ENCODE measurements at regions not wholly inside any gene's neighbourhood (a gene's known extent, or its start where the extent isn't known, plus 50 kb on each side); places are given as distances from the start of the nearest gene placed in this dataset.

DNA sequence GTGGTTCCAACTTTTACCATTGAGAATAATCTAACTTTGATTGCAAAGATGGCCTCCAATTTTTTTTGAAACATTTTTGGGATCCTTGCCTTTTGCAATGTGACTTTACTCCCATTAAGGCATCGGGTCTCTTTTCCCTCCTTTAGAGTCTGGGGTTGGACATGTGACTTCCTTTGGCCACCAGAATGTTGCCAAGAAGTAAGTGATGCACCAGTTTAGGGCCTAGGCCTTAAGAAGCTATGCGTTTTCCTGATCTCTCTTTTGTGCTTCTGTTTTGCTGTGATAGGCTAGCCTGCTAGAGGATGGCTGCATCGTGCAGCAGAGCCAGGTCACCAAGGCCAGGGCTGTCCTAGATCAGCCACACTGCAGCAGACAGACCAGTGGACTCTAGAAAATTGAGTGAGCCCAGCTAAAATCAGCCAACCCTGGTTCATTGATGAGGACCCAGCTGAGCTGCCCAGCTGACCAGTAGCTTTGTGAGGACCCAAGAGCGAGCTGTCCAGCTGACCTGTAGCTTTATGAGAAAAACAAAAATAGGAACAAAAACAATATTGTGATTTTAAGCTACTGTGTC, 594.0 kb upstream of the JAG1 start:
- H3K9me2 ChIP-seq (replicated peaks; ENCODE audit: insufficient read depth, low read length): no peaks in the 10 kb centered on the region
- no peak overlapping the region for H2AFZ ChIP-seq (ENCODE audit: low read length)
- no peak overlapping the region for H3K27ac ChIP-seq (ENCODE audit: low read length)
- H3K27me3 ChIP-seq (replicated peaks; ENCODE audit: insufficient read depth, low read length): no peaks in the 10 kb centered on the region
- TF ChIP-seq, protein P1, sequence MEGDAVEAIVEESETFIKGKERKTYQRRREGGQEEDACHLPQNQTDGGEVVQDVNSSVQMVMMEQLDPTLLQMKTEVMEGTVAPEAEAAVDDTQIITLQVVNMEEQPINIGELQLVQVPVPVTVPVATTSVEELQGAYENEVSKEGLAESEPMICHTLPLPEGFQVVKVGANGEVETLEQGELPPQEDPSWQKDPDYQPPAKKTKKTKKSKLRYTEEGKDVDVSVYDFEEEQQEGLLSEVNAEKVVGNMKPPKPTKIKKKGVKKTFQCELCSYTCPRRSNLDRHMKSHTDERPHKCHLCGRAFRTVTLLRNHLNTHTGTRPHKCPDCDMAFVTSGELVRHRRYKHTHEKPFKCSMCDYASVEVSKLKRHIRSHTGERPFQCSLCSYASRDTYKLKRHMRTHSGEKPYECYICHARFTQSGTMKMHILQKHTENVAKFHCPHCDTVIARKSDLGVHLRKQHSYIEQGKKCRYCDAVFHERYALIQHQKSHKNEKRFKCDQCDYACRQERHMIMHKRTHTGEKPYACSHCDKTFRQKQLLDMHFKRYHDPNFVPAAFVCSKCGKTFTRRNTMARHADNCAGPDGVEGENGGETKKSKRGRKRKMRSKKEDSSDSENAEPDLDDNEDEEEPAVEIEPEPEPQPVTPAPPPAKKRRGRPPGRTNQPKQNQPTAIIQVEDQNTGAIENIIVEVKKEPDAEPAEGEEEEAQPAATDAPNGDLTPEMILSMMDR (IDR thresholded peaks at IDR 0.05; ENCODE audit: low read length): no peak
- TF ChIP-seq EZH2 (optimal IDR thresholded peaks at IDR 0.05; ENCODE audit: low read depth, low read length) (no peak), EZH2phosphoT487 (IDR thresholded peaks at IDR 0.05; ENCODE audit: low read length) (no peak)
- no peak overlapping the region for H3K4me2 ChIP-seq (ENCODE audit: low read depth, low read length)
- H3K9me3 ChIP-seq (replicated peaks; ENCODE audit: insufficient read depth, low read length): no peaks in the 10 kb centered on the region
- H3F3A ChIP-seq (ENCODE audit: insufficient read depth, low read length): no peaks in the 10 kb centered on the region
- no peaks in the 10 kb centered on the region for H3K79me2 ChIP-seq (ENCODE audit: low read length)
- DNase-seq: no peak
- H3K9ac ChIP-seq (ENCODE audit: low read length): no peak overlapping the region
- H4K20me1 ChIP-seq (ENCODE audit: insufficient read depth, low read length): no peaks in the 10 kb centered on the region
- H3K4me1 ChIP-seq (ENCODE audit: low read length): no peaks in the 10 kb centered on the region
- no peak overlapping the region for H3K4me3 ChIP-seq (ENCODE audit: low read length)
- no peaks in the 10 kb centered on the region for H3K36me3 ChIP-seq (replicated peaks; ENCODE audit: insufficient read depth, low read length)

DNA sequence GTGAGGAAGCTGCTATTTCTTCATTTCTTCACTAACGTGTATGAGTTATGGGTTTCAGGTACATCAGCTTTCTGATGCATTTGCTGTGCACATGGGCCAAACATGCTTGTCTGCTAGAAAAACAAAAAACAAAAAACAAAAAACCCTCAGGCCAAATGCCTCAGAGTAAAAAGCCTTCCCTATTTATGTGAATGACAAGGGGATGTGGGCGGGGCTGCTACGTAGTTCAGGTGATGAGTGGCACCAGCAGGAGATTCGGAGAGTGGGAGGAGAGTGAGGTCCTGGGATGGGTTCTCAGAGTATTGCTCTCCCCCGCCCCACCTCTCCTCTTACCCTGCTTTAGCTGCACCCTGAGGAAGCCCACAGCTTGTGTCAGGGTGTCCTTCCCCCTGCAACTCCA, 596.8 kb upstream of the JAG1 start:
- H2AFZ ChIP-seq (ENCODE audit: low read length): no peak overlapping the region

DNA sequence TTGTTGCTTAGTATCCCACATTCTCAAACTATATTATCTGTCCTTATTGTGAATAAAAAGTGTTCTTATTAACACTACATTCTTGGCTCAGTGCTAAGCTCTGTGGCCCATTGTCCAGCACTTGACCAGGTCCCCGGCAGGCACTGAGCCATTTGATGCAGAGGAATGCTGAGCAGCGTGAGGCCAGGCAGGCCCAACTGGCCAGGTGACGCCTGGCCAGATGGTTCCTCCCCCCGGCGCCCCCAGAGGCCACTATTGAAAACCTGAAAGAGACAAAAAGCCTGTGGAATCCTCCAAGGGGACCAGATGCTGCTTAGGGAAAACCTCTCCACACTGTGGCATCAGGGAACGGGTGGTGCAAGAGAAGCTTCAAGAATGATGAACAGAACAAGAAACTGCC, 597.5 kb upstream of the JAG1 start:
- Histone ChIP-seq H3K9me2 (replicated peaks; ENCODE audit: insufficient read depth, low read length) (no peaks in the 10 kb centered on the region), H3K79me2 (ENCODE audit: low read length) (no peaks in the 10 kb centered on the region), H3K4me3 (ENCODE audit: low read length) (no peak overlapping the region), H3K4me1 (ENCODE audit: low read length) (no peaks in the 10 kb centered on the region), H3K9me3 (replicated peaks; ENCODE audit: insufficient read depth, low read length) (no peaks in the 10 kb centered on the region), H3K27ac (ENCODE audit: low read length) (no peak overlapping the region), H3K4me2 (ENCODE audit: low read depth, low read length) (no peak overlapping the region), H3K9ac (ENCODE audit: low read length) (no peak overlapping the region), H3F3A (ENCODE audit: insufficient read depth, low read length) (no peaks in the 10 kb centered on the region), H2AFZ (ENCODE audit: low read length) (no peak overlapping the region), H3K36me3 (replicated peaks; ENCODE audit: insufficient read depth, low read length) (no peaks in the 10 kb centered on the region), H4K20me1 (ENCODE audit: insufficient read depth, low read length) (no peaks in the 10 kb centered on the region), H3K27me3 (replicated peaks; ENCODE audit: insufficient read depth, low read length) (no peaks in the 10 kb centered on the region)
- no peak for DNase-seq
- TF ChIP-seq EZH2phosphoT487 (IDR thresholded peaks at IDR 0.05; ENCODE audit: low read length): no peak
- TF ChIP-seq, protein P1 (IDR thresholded peaks at IDR 0.05; ENCODE audit: low read length): no peak
- no peak for TF ChIP-seq EZH2 (optimal IDR thresholded peaks at IDR 0.05; ENCODE audit: low read depth, low read length)

More for the DNA sequence above, 596.8 kb upstream of the JAG1 start:
- Histone ChIP-seq H3K27me3 (replicated peaks; ENCODE audit: insufficient read depth, low read length) (no peaks in the 10 kb centered on the region), H3F3A (ENCODE audit: insufficient read depth, low read length) (no peaks in the 10 kb centered on the region), H3K36me3 (replicated peaks; ENCODE audit: insufficient read depth, low read length) (no peaks in the 10 kb centered on the region), H4K20me1 (ENCODE audit: insufficient read depth, low read length) (no peaks in the 10 kb centered on the region), H3K9me3 (replicated peaks; ENCODE audit: insufficient read depth, low read length) (no peaks in the 10 kb centered on the region), H3K4me3 (ENCODE audit: low read length) (no peak overlapping the region), H3K4me1 (ENCODE audit: low read length) (no peaks in the 10 kb centered on the region), H3K4me2 (ENCODE audit: low read depth, low read length) (no peak overlapping the region), H3K27ac (ENCODE audit: low read length) (no peak overlapping the region), H3K9me2 (replicated peaks; ENCODE audit: insufficient read depth, low read length) (no peaks in the 10 kb centered on the region), H3K9ac (ENCODE audit: low read length) (no peak overlapping the region), H3K79me2 (ENCODE audit: low read length) (no peaks in the 10 kb centered on the region)
- TF ChIP-seq, protein P1 (IDR thresholded peaks at IDR 0.05; ENCODE audit: low read length): no peak
- TF ChIP-seq EZH2 (optimal IDR thresholded peaks at IDR 0.05; ENCODE audit: low read depth, low read length): no peak
- TF ChIP-seq EZH2phosphoT487 (IDR thresholded peaks at IDR 0.05; ENCODE audit: low read length): no peak
- no peak for DNase-seq
